HG03108 (cell line): ENCODE measurements at regions not wholly inside any gene's neighbourhood (a gene's known extent, or its start where the extent isn't known, plus 50 kb on each side); places are given as distances from the start of the nearest gene placed in this dataset.
"Not testable (repeated sequence)": the region's sequence is repeated elsewhere in the genome, so short reads cannot be mapped to it uniquely, and the experiment has no call there.

ENCODE experiments used
- ATAC-seq: cut with Tn5 transposase; IDR thresholded peaks from one replicate; pipeline ENCODE4 v1.9.1; 2021; ENCODE audit warnings: moderate library complexity; ENCODE audit not compliant: unreplicated experiment

DNA sequence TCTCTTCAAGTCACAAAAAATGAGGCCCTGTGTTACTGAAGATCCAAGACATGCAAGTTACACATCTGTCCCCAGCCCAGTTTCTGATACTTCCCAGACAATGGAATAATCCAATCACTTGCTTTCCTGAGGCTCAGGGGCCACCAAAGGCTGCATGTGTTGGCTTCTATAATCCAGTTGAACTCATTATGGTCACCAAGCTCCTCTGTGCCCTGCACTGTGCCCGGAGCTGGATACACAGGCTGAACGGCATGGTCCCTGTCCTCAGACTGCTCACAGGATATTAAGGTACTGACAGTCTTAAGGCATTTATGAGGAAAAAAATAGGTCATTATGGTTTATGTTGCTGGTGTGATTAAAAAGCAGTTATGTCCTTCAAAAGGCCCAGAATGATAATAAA, 117.0 kb upstream of the SYT6 start:
- ATAC-seq: no peak

DNA sequence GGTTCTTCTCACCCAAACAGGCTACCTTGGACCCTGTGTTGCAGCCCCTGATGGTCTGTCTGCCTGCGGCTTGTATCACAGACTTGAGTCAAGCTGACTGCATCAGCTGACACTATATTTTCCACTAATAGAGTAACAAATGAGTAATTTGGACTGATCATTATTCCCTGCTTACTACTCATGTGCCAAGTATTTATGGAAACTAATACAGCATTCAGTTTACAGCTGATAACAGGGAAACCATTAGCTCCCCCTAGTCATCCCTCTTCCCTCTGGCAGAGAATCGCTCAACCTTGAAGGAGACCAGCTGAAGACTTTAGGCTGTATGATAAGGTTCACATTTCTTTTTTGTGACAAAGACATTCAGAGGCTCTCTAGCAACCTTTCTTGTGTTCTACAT, 116.6 kb upstream of the SYT6 start:
- ATAC-seq: no peak

DNA sequence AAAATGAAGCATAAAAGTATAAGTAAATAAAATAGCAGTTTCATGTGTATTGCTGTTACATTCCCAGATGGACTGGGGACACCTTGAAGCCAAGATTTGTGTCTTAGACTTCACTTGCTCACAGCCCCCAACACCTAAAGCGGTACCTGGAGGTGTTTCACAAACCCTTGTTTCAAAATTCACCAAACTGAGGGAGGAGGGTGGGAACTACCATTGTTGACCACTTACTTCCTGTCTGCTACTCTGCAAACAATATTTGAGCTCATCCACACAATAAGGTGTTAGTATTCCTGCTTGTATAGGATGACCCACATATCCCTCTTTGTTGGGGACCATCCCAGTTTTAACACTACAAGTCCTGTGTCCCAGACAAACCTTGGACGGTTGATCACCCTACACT, 115.9 kb upstream of the SYT6 start:
- ATAC-seq: no peak

DNA sequence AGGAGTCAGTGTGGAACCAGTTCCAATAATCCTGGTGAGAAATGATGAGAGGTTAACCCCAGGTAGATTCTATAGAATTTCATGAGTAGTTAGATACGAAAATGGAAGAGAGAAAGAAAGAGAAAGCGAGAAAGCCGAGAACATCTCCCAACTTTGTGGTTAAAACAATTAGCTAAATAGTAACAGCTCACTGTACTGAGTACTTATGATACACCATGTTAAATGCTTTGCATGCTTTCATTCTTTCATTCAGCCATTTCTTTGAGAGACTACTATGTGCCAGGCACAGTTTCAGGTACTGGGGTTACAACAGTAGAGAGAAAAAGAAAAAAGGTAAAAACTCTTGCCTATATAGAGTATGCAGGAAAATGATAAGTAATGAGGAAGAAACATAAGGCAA, 109.7 kb upstream of the SYT6 start:
- peak; percentile 83 for ATAC-seq

DNA sequence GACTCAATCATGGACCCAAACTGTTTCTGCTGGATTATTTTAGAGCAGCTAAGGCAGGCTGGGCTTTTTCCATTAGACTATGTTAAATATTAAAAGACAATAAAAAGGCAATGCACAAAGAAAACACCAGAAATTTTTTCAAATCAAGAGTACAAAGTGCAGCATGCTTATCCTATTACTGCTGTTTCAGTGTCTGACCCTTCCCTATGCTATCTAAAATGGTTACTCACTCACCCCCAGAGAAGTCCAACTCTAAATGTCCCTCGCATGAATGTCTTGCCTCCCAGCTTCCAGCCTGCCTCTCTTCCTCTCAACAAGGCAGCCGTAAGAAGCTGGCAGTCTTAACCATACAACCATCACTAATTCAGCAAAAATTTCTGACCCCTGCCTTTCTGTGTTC, 108.7 kb upstream of the SYT6 start:
- ATAC-seq: no peak

DNA sequence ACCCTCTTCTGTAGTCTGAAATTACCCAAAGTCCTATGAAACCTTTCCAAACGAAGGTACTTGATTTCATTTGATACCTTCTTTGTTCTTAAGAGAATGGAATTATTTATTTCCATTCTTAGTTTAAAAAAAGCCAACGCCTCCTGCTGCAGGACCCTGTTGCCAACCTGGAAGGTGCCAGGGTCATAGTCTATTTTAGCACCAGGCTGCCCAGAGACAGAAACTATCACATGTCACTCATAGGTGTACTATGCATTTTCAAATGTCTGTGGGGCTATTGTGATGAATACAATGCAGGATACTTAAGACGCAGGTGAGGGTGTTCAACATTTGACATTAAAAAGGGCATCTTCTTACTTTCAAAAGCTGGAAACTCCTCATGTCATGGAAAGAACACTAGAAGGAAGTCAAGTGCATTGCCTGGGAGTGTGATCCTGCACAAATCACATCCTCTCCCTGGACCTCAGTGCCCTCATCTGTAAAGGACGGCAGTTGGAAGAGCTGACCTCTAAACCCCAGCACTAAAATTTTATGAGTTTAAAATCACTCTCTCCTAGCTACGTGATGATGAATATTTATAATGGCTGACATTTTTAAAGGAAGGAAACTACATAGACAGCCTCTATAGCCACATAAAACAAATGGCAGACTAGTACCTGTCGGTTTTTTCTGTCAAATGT, 107.3 kb upstream of the SYT6 start:
- no peak for ATAC-seq

DNA sequence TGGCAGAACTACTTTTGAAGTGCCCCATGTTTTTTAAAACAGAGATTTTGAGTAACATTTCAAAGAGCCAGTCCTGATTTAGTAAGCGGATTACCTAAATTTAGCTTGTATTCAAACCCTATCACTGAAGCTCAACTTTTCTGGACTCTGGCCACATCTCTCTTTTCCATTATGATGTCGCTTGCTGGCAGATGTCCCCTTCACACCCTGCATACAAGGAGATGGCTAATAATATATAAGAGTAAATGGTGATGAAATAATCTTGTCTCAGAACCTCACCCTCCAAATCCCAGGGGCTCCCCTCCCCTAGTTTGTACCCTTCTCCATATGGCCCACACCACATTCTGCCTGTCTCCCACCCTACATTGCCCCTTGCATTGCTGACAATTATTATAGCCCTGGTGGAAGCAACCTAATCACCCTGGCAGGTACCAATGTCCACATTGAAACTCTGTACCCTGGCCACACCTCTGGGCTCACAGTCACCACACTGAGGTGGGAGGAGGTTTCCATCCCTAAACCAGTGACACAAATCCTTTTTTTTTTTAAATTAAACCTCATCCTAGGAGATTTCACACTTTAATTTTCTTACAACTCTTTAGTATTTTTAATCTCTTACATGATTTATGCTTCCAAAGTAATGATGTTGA, 106.0 kb upstream of the SYT6 start:
- ATAC-seq: no peak

DNA sequence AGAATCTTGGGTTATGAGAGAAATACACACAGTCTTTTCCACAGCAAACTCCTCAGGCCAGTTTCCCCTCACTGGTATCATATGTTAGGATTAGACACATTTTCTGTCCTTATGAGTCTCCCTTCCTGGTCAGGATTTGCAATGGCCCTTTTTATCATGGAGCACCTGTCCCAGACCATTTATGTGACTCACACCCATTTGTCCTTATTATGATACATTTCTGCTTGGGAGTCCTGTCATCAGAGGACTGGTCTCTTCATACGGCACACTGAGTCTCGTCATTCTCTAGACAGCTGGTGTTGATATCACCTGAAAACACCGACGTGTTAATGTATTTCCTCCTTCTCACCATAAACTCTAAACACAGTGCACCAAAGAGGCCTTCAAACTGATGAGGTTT, 105.0 kb upstream of the SYT6 start:
- ATAC-seq: no peak

DNA sequence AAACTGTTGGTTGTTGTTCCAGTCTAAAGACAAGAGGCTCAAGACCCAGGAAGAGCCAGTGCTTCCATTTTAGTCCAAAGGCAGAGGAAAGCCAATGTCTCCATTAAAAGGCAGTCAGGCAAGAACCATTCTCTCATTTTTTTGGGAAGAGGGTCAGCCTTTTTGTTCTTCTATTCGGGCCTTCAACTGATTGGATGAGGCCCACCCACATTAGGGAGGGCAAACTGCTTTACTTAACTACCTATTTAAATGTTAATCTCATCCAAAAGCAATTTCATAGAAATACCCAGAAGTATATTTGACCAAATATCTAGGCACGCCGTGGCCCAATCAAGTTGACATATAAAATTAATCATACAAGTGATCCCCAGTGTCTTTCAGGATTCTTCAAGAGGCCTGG, 104.4 kb upstream of the SYT6 start:
- no peak for ATAC-seq

DNA sequence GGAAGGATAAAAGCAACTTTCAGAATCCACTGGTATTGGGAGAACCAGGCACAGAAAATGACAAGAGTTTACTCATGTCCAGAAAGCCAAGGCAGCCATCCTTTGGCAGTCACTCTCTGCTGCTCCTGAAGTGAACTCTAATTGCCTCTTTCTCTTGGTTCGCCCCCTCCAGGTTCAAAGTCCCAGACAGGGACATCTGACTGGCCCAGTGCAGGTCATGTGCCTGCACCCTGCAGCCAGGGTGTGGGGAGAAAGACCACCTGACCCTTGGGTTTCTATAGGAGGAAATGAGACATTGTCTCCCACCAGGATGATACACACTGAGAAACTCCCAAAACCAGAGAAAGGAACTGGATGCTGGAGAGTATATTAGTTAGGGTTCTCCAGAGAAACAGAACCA, 103.9 kb upstream of the SYT6 start:
- ATAC-seq: no peak

DNA sequence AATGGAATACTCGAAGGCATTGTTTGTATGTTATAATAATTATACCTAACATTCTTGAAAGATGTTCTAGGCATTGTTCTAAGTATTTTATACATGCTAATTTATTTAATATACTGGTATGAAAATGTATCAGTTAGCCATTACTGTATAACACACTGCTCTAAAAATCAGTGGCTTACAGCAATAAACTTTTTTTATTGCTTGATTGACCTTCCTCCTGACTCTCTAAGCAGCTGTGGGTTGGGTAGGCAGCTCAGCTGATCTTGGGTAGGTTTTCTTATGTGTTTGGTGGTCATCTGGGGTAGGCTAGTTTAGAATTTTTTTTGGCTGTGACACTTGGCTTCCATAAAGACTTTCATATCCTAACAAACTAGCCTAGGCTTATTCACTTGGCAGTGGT, 100.2 kb upstream of the SYT6 start:
- no peak for ATAC-seq

DNA sequence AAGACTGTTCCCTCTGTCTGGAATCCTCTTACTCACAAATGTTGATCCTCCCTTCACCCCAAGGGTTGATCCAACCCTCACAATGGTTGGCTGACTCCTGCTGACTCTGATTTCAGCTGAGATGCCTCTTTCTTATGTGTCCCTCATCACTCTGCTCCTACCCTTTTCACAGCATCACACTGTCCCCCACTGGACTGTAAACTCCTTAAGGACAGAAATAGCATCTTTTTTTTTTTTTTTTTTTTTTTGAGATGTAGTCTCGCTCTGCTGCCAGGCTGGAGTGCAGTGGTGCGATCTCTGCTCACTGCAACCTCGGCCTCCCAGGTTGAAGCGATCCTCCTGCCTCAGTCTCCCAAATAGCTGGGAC, 97.9 kb upstream of the SYT6 start:
- no peak for ATAC-seq

DNA sequence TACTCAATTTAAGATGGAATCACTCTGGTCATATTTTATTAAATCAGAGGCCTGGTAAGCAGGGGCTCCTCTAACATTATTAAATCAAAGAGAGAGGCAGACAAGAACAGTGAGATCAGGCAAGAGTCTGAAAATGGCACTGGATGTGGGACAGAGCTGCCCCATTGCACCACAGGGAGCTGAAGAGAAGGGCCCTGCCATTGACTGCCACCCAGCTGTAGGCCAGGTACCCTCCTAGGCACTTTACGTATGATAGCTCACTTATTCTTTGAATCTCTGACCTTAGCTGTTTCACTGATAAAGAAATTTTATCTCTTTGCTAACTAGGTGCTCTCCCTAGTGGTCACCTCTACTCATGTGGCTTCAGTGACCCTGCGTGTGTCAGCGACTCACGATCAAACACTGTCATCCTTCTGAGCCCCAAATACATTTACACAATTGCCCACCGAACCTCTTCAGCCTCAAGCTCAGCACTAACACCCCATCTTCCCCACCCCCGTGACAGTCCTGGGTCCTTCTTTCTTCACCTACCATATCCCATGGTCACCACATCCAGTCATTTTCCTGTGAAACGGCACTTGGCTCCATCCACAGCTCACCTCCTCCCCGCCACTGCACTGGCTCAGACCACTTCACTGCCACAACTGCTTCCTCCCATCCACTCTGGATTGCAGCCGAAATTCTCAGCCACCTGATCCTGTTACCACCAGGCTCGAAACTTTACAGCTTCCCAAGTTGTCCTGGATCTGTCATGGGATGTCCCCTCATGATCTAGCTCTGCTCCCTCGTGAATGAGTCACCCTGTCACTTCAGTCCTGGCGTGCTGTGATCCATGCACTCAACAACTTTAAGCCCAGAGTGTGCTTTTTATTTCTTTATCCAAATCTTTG, 97.3 kb upstream of the SYT6 start:
- ATAC-seq: no peak

DNA sequence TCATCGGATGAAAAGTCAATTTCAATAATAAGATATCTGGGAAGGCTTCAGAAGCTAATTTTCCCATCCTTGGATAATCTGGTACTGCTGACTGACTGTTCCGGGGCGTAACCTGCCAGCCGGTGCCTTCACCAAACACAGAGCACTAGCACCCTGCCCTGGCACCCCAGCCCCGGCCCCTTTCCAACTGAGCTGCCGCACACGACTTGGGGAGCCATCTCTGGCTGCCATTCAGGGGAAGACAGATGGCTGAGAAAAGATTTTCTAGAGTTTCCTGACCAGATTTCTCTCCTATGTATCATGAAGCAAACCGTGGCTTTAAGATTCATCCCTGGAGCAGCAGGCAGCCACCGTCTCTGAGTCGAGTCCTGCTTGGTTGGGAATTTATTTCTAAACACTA, 96.0 kb upstream of the SYT6 start:
- ATAC-seq: no peak

DNA sequence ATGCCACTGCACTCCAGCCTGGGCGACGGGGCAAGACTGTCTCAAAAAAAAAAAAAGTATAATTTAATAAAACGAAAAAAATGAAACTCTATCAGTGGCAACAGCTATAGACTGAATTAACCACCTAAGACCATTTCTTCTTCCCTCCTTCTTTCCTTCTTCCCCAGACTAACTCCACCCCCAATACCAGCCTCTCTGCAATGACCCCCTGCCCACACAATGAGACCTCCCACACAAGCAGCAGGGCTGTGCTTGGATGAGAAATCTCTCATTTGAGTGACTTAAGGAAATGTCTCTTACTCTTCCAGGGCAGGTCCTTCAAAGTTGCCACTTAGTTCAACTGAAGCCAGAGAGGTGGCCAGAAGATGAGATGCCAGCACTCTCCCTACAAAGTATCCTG, 94.5 kb upstream of the SYT6 start:
- no peak for ATAC-seq

DNA sequence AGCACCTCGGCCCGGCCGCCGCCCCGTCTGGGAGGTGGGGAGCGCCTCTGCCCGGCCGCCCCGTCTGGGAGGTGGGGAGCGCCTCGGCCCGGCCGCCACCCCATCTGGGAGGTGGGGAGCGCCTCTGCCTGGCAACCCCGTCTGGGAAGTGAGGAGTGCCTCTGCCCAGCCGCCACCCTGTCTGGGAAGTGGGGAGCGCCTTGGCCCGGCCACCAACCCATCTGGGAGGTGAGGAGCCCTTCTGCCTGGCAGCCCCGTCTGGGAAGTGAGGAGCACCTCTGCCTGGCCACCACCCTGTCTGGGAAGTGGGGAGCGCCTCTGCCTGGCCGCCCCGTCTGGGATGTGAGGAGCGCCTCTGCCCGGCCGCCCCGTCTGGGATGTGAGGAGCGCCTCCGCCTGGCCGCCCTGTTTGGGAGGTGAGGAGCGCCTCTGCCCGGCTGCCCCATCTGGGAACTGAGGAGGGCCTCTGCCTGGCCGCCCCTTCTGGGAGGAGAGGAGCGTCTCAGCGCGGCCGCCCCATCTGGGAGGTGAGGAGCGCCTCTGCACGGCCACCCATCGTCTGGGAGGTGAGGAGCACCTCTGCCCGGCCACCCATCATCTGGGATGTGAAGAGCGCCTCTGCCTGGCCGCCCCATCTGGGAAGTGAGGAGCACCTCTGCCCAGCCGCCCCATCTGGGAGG, 89.0 kb upstream of the SYT6 start:
- ATAC-seq: not testable (repeated sequence)

DNA sequence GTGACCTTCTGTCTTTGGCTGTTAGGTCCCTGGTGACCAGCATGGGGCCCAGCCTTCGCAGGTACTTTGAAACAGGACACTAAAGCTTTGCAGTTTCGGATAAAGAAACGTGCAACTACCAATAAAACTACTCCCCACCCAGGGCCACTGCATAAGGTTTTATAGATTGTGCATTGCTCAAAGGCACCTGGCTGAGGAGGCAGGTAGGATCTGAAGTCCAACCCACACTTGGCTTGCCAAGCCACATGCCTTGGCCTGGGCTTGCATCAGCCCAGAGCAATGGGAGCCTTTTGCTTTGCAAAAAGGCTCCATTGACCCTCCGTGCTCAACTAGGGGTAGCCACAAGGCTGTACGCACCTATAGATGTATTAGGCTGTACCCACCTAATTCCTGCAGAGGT, 84.4 kb upstream of the SYT6 start:
- no peak for ATAC-seq

DNA sequence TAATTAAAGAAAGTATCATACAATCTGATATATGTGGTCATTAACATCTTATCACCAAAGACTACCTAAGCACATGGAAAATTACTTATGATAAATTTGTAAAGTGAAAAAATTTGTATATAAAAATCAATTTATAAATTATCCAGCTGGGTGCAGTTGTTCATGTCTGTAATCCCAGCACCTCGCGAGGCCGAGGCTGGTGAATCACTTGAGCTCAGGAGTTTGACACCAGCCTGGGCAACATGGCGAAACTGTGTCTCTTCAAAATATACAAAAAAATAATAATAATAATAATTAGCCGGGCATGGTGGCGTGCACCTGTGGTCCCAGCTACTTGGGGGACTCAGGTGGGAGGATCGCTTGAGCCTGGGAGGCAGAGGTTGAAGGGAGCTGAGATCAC, 82.8 kb upstream of the SYT6 start:
- no peak for ATAC-seq

DNA sequence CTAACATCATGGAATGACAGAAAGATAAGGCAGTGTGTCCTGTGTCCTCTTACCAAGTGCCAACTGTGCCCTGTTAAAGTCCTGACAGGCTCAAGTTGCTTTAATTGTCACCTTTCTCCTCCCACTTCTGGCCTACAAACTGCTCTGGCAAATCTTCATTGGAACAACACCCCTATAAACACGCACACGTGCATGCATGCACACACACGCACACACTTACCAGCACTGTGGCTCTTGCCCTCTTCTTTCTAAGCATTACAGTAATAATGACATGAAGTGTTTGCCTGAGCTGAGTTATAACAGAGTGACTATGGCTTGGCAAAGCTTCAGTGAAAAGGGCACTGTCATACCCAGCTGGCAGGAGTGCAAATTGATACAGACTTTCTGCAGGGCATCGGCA, 82.3 kb upstream of the SYT6 start:
- no peak for ATAC-seq

DNA sequence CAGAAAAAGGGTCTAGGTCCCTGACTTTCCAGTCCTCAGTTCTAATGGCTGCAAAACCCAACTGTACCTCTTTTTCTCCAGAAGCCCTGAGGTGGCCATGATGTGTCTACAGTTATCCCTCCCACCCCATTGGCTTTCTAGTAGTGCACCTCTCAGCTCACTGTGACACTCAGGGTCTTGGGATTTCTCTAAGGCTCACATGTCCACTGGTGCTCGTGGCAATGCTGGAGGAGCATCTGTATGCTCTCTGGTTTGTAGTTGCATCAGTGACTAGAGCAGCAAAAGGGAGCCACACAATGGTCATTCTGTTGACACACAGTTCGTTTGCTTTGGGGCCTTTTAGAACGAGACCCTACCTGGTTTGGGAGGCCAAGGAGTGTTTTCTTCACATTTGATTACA, 81.6 kb upstream of the SYT6 start:
- ATAC-seq: no peak

DNA sequence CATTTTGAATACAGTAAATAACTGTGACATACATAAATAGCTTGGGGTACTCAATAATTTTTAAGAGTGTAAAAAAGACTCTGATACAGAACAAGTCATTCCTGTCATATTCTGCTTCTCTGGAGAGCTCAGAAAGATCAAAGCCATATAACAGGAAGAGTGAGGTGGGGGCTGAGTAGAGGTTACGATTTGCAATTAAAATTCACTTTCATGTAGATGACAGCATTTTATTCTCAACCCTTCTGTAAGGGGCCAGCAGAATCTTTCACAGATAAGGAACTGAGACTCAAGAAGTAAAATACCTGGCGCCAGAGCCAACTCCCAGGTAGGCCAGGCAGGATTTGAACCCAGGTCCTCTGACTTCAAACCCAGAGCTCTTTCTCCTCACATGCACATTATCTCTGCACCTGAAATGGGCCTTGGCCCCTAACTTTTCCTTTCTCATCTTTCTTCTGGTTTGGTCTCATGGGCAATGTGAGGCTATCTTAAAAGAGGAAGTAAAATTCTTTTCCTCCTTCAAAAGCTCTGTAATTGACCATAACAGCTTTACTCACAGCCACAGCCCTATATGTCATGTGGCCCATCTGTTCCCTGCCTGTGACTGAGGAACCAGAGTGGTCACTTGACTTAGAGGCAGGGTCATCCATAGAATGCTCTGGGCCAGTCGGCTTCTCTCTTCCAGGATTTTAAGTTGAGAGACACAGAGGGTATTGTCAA, 80.9 kb upstream of the SYT6 start:
- peak; percentile 55 for ATAC-seq
